Esophagus muscularis mucosa (tissue), 4 donors: ENCODE measurements at regions not wholly inside any gene's neighbourhood (a gene's known extent, or its start where the extent isn't known, plus 50 kb on each side); places are given as distances from the start of the nearest gene placed in this dataset.

ENCODE experiments used
- DNase-seq: peaks from one replicate; pipeline ENCODE4 v3.0.0-alpha.2; 2017; ENCODE audit errors: extremely low spot score
- H3K27ac ChIP-seq, 4 donors: fragments of 200-600 bp; sonication (generic); replicated peaks in 1 of 4; 1 replicate in 3 of 4; 2 replicates in 1 of 4; pipeline ENCODE4 v1.5.1; 2016 to 2019; ENCODE audit warnings: mild to moderate bottlenecking in 1 of 4
- H3K27me3 ChIP-seq, 4 donors: fragments of 200-600 bp; sonication (generic); one replicate each; pipeline versions ENCODE4 v1.5.1 to v1.6.0; 2016 to 2019
- H3K36me3 ChIP-seq, 4 donors: fragments of 200-600 bp; sonication (generic); one replicate each; pipeline ENCODE4 v1.5.1; 2016 to 2019
- H3K4me1 ChIP-seq, 4 donors: fragments of 200-600 bp; sonication (generic); one replicate each; pipeline ENCODE4 v1.5.1; 2016 to 2019
- H3K4me3 ChIP-seq, 4 donors: fragments of 200-600 bp; sonication (generic); 1 replicate in 2 of 4; 2 replicates in 2 of 4; pipeline ENCODE4 v1.5.1; 2016 to 2019; ENCODE audit warnings: mild to moderate bottlenecking in 4 of 4, moderate library complexity in 1 of 4
- H3K9me3 ChIP-seq, 4 donors: fragments of 200-600 bp; sonication (generic); 1 replicate in 3 of 4; 2 replicates in 1 of 4; pipeline ENCODE4 v1.5.1; 2016 to 2019
- EP300 ChIP-seq: sonication (generic); formaldehyde crosslinking; IDR thresholded peaks from one replicate; pipeline ENCODE4 v1.6.1; 2017; ENCODE audit warnings: antibody characterized with exemption
- POLR2A ChIP-seq: fragments of 450-650 bp; IDR thresholded peaks from one replicate; pipeline ENCODE4 v1.6.1; 2017; ENCODE audit warnings: antibody characterized with exemption, moderate library complexity, mild to moderate bottlenecking, low read depth
- POLR2AphosphoS5 ChIP-seq, 2 donors: sonication (generic); formaldehyde crosslinking; IDR thresholded peaks; one replicate each; pipeline ENCODE4 v1.6.1; 2017; ENCODE audit warnings: antibody characterized with exemption in 2 of 2
- WGBS: methylation state at CpG from one replicate; pipeline ENCODE4 v1.1.5; 2018; 5-methylcytosine and 5-hydroxymethylcytosine counted together
- intact Hi-C: fragments of 100-400 bp; cut with DNase I; formaldehyde crosslinking; loops from one replicate; pipeline ENCODE4 v1.15.1; 2023
- TF ChIP-seq, protein P1 (sequence below), 3 experiments: fragments of 200-600 bp in 2 of 3; fragments of 450-650 bp in 1 of 3; sonication (generic) in 2 of 3; IDR thresholded peaks; one replicate each; pipeline ENCODE4 v1.5.1; 2017 to 2019; ENCODE audit warnings: antibody characterized with exemption in 3 of 3, mild to moderate bottlenecking in 2 of 3, moderate library complexity in 1 of 3

DNA sequence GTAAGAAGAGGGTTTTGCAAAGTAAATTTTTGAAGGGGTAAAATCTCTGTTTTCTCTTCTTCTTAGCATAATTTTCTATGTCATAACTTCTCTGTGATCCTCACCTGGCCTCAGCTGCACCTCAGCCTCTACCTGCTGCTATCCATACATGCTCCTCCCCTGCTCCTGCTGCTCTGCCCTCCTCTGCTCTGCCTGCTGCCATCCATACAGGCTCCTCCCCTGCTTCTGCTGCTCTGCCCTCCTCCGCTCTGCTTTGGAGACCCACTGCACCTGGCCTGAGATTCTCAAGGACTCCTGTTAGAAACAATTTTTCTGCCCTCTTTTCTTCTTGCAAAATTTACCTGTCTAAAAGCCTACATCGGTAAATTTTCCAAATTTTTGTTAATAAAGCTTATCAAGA, 388.6 kb upstream of the PITX2 start:
- no peak overlapping the region for H3K27ac ChIP-seq
- no peak overlapping the region for H3K4me3 ChIP-seq
- no peaks in the 10 kb centered on the region for H3K27me3 ChIP-seq
- WGBS: 97% methylated on average over 2 of the region's 2 CpGs
- H3K36me3 ChIP-seq: no peaks in the 10 kb centered on the region
- no peaks in the 10 kb centered on the region for H3K4me1 ChIP-seq
- H3K9me3 ChIP-seq: no peaks in the 10 kb centered on the region
- intact Hi-C loops: no loop called here
- TF ChIP-seq EP300 (no peak), POLR2A (no peak), POLR2AphosphoS5 (IDR thresholded peaks at IDR 0.05) (no peak)
- TF ChIP-seq, protein P1, sequence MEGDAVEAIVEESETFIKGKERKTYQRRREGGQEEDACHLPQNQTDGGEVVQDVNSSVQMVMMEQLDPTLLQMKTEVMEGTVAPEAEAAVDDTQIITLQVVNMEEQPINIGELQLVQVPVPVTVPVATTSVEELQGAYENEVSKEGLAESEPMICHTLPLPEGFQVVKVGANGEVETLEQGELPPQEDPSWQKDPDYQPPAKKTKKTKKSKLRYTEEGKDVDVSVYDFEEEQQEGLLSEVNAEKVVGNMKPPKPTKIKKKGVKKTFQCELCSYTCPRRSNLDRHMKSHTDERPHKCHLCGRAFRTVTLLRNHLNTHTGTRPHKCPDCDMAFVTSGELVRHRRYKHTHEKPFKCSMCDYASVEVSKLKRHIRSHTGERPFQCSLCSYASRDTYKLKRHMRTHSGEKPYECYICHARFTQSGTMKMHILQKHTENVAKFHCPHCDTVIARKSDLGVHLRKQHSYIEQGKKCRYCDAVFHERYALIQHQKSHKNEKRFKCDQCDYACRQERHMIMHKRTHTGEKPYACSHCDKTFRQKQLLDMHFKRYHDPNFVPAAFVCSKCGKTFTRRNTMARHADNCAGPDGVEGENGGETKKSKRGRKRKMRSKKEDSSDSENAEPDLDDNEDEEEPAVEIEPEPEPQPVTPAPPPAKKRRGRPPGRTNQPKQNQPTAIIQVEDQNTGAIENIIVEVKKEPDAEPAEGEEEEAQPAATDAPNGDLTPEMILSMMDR (IDR thresholded peaks at IDR 0.05): no peak
- DNase-seq: no peak

GRCh38 chr4:111013846-111014245, 391.0 kb upstream of the PITX2 start:
- H3K4me1 ChIP-seq: no peaks in the 10 kb centered on the region
- H3K9me3 ChIP-seq: no peaks in the 10 kb centered on the region
- no peak for DNase-seq
- intact Hi-C loops: no loop called here
- TF ChIP-seq, protein P1 (IDR thresholded peaks at IDR 0.05): no peak
- TF ChIP-seq EP300 (no peak), POLR2A (no peak), POLR2AphosphoS5 (IDR thresholded peaks at IDR 0.05) (no peak)
- H3K4me3 ChIP-seq: no peak overlapping the region
- H3K36me3 ChIP-seq: no peaks in the 10 kb centered on the region
- no peak overlapping the region for H3K27ac ChIP-seq
- no peaks in the 10 kb centered on the region for H3K27me3 ChIP-seq
- 87% methylated on average over 7 of the region's 7 CpGs for WGBS

GRCh38 chr4:111014537-111014936, 391.7 kb upstream of the PITX2 start:
- no peak overlapping the region for H3K4me3 ChIP-seq
- no peaks in the 10 kb centered on the region for H3K36me3 ChIP-seq
- DNase-seq: no peak
- TF ChIP-seq, protein P1 (IDR thresholded peaks at IDR 0.05): no peak
- TF ChIP-seq POLR2AphosphoS5 (IDR thresholded peaks at IDR 0.05) (no peak), EP300 (no peak), POLR2A (no peak)
- no peak overlapping the region for H3K27ac ChIP-seq
- intact Hi-C loops: no loop called here
- no peaks in the 10 kb centered on the region for H3K9me3 ChIP-seq
- H3K27me3 ChIP-seq: no peaks in the 10 kb centered on the region
- WGBS: 92% methylated on average over 1 of the region's 1 CpG
- no peaks in the 10 kb centered on the region for H3K4me1 ChIP-seq

DNA sequence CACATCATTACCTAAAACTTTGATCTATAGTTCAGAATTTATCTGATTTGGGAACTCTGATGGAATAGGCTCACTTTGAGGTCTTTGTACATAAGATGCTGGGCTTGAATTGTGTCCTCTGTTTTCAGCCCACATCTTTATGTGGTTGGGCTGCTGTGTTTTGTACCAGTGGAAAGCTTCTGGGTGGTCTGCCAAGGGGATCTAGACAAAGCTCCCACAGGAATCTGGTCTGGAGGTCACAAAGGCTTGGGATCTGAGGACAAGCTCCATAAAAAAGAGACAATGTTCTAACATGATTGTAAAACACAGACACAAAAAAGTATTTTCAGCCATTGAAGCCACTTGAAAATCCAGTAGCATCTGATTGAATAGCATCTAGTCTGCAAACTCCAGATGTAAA, 393.5 kb upstream of the PITX2 start:
- no peak overlapping the region for H3K27ac ChIP-seq
- intact Hi-C loops: no loop called here
- no peak for TF ChIP-seq EP300
- no peak for TF ChIP-seq POLR2AphosphoS5 (IDR thresholded peaks at IDR 0.05)
- no peak for TF ChIP-seq POLR2A
- TF ChIP-seq, protein P1 (IDR thresholded peaks at IDR 0.05): no peak
- H3K36me3 ChIP-seq: no peaks in the 10 kb centered on the region
- no peaks in the 10 kb centered on the region for H3K27me3 ChIP-seq
- H3K9me3 ChIP-seq: no peaks in the 10 kb centered on the region
- no peak overlapping the region for H3K4me3 ChIP-seq
- no peaks in the 10 kb centered on the region for H3K4me1 ChIP-seq
- DNase-seq: no peak

- intact Hi-C loops: no loop called here
- H3K4me1 ChIP-seq: no peaks in the 10 kb centered on the region
- no peaks in the 10 kb centered on the region for H3K36me3 ChIP-seq
- no peaks in the 10 kb centered on the region for H3K27me3 ChIP-seq
- no peak for TF ChIP-seq EP300
- TF ChIP-seq POLR2A: no peak
- TF ChIP-seq, protein P1 (IDR thresholded peaks at IDR 0.05): no peak
- TF ChIP-seq POLR2AphosphoS5 (IDR thresholded peaks at IDR 0.05): no peak
- H3K4me3 ChIP-seq: no peak overlapping the region
- no peaks in the 10 kb centered on the region for H3K9me3 ChIP-seq
- 45% methylated on average over 4 of the region's 4 CpGs for WGBS
- H3K27ac ChIP-seq: no peak overlapping the region
- no peak for DNase-seq
Measured at GRCh38 chr4:111018216-111018615, 395.3 kb upstream of the PITX2 start.
